Thyroid gland (tissue), 4 donors: ENCODE measurements at regions not wholly inside any gene's neighbourhood (a gene's known extent, or its start where the extent isn't known, plus 50 kb on each side); places are given as distances from the start of the nearest gene placed in this dataset.

Source experiments
- POLR2A ChIP-seq, 2 donors: fragments of 450-650 bp; IDR thresholded peaks; one replicate each; pipeline ENCODE4 v1.6.1; 2017; ENCODE audit warnings: antibody characterized with exemption in 2 of 2, mild to moderate bottlenecking in 2 of 2, moderate library complexity in 1 of 2
- TF ChIP-seq, protein P1 (sequence below), 6 experiments: fragments of 200-600 bp in 3 of 6; fragments of 450-650 bp in 3 of 6; sonication (generic) in 3 of 6; IDR thresholded peaks; one replicate each; pipeline ENCODE4 v1.5.1; 2016 to 2019; ENCODE audit warnings: antibody characterized with exemption in 6 of 6, mild to moderate bottlenecking in 2 of 6, inconsistent platforms in 1 of 6, moderate library complexity in 1 of 6

- TF ChIP-seq, protein P1, sequence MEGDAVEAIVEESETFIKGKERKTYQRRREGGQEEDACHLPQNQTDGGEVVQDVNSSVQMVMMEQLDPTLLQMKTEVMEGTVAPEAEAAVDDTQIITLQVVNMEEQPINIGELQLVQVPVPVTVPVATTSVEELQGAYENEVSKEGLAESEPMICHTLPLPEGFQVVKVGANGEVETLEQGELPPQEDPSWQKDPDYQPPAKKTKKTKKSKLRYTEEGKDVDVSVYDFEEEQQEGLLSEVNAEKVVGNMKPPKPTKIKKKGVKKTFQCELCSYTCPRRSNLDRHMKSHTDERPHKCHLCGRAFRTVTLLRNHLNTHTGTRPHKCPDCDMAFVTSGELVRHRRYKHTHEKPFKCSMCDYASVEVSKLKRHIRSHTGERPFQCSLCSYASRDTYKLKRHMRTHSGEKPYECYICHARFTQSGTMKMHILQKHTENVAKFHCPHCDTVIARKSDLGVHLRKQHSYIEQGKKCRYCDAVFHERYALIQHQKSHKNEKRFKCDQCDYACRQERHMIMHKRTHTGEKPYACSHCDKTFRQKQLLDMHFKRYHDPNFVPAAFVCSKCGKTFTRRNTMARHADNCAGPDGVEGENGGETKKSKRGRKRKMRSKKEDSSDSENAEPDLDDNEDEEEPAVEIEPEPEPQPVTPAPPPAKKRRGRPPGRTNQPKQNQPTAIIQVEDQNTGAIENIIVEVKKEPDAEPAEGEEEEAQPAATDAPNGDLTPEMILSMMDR (IDR thresholded peaks at IDR 0.05): no peak
- no peak for TF ChIP-seq POLR2A (IDR thresholded peaks at IDR 0.05)
Measured at GRCh38 chr10:23611308-23612029, 172.6 kb downstream of the OTUD1 start.
